H1 (cell line): ENCODE measurements at regions not wholly inside any gene's neighbourhood (a gene's known extent, or its start where the extent isn't known, plus 50 kb on each side); places are given as distances from the start of the nearest gene placed in this dataset.

ENCODE experiments used
- CHD2 ChIP-seq: IDR thresholded peaks from 2 replicates; pipeline ENCODE4 v1.6.1; 2012; ENCODE audit warnings: low read length, improper control_type of control experiment
- CHD7 ChIP-seq: fragments of 300-600 bp; sonication (generic); IDR thresholded peaks from 2 replicates; pipeline ENCODE4 v1.7.1; 2012; ENCODE audit warnings: low read length, moderate library complexity, mild to moderate bottlenecking, inconsistent platforms; ENCODE audit not compliant: insufficient replicate concordance
- EZH2 ChIP-seq: fragments of 200-600 bp; sonication (generic); IDR thresholded peaks from 2 replicates; pipeline ENCODE4 v1.7.1; 2012; ENCODE audit warnings: low read depth, mild to moderate bottlenecking, moderate library complexity, low read length, inconsistent platforms; ENCODE audit not compliant: severe bottlenecking
- HDAC6 ChIP-seq: IDR thresholded peaks from one replicate; pipeline ENCODE4 v1.7.1; 2012; ENCODE audit warnings: low read depth, mild to moderate bottlenecking, inconsistent platforms, low read length, moderate library complexity
- SIRT6 ChIP-seq: IDR thresholded peaks from one replicate; pipeline ENCODE4 v1.7.1; 2012; ENCODE audit warnings: low read length, inconsistent platforms

GRCh38 chr2:156709091-156709490 lies 272.9 kb downstream of the GPD2 start (continued):
- no peak for TF ChIP-seq CHD7
- no peak for TF ChIP-seq CHD2
- TF ChIP-seq HDAC6, result no peak
- TF ChIP-seq EZH2, result no peak
- no peak for TF ChIP-seq SIRT6
